Putamen (tissue), 1 donor: ENCODE measurements at regions not wholly inside any gene's neighbourhood (a gene's known extent, or its start where the extent isn't known, plus 50 kb on each side); places are given as distances from the start of the nearest gene placed in this dataset.

Source experiments
- DNase-seq: peaks from one replicate; pipeline ENCODE4 v3.0.0-alpha.2; 2016; ENCODE audit warnings: low spot score

GRCh38 chr4:26140150-26140898, 180.5 kb upstream of the RBPJ start:
- no peak for DNase-seq

GRCh38 chr4:26141051-26141721, 179.6 kb upstream of the RBPJ start:
- no peak for DNase-seq

DNA sequence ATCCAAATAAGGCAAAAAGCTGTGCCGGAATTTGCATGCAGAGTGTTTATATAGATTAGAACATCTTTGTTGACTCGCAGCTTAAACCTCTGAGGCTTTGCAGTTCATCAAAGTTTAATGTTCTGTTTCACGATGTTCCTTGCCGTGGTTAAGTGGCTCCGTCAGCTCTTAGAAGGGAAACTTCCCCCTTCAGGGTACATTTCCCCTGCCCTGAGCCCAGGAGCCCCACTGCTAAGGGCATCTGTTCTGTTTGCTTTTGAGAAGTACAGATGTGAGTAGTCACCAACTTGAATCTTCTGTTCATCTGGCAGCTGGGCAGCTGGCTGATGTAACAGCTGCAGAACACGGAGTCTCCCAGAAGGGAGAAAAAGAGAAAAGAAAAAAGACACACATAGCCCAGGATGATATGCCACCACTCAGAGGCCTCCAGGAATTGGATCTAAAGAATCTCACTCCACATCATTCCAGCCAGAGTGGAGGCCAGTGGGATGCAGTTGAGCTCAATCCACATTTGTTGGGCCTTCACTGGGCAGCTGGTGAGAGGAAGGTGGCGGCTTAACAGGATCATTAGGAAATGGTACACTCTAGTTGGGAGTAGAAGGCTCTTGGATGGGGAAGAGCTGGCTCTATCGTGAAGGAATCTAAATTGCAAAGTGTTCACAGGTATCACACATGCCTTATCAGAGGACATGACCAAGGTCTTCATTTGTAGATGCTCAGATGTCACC, 178.7 kb upstream of the RBPJ start:
- no peak for DNase-seq

DNA sequence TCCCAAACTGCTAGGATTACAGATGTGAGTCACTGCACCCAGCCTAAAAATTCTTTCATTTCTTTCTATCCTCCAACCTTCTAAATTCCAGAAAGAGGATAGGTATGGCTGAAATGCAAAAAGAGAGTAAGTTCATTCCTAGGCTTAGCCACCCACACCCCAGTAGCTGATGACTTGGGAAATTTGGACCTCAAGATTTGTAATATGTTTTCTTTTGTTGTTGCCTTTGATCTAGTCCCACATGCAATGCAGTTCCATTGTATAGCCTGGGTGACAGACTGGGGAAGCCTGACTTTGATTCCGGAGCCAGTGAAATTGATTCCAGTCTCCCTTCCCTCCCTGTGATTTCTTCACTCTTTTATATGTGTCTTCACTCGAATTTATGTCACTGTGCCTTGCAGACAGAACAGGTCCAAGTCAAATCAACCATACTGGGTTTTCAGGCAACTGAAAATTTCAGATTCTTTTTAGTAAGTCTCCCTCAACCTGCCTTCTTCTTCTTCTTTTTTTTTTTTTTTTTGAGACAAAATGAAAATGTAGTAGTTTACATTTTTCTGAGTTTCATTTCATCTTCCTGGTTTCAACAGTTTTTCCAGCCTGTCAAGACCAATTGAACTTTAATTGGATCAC, 176.2 kb upstream of the RBPJ start:
- DNase-seq, result no peak

GRCh38 chr4:26145212-26145611, 175.6 kb upstream of the RBPJ start:
- DNase-seq, result no peak

GRCh38 chr4:26148927-26149326, 171.9 kb upstream of the RBPJ start:
- DNase-seq, result no peak

DNA sequence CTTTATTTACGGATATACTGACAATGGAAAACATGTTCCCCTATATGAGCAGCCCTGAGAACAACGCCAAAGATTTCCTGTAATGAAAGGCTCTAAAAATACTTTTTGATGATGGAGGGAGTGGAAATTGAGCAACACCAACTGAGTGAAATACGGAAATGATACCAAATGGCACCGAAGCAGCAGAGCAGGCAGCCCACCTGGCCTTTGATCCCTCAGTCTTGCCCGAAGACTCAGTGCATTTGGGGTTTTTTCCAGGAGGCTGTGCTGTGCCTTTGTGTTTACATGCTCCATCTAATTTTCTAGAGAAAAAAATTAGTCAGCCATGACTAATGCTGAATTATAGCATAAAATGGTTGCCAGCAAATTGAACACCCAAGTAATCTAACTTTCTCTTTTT, 169.9 kb upstream of the RBPJ start:
- peak; percentile 19 for DNase-seq

DNA sequence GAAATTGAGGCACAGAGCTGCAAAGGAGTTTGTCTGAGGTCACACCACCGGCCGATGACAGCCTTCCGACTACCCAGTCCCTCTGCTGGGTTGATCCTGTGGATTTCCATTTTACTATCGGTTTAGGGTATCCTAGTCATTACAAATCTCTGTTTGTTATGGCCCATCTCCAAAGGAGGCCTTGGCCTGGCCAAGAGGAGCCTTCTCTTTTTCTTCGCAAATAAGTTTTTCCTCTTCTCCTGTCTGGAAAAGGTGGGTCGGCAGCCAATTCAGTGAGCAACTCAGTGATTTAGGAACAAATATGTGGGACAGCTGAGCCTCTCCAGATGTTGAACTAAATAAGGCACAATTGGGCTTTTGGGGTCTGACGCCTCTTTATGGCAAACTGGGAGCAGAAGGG, 169.2 kb upstream of the RBPJ start:
- no peak for DNase-seq

- DNase-seq, result no peak
Observed at GRCh38 chr4:26152056-26152455, 168.8 kb upstream of the RBPJ start.

DNA sequence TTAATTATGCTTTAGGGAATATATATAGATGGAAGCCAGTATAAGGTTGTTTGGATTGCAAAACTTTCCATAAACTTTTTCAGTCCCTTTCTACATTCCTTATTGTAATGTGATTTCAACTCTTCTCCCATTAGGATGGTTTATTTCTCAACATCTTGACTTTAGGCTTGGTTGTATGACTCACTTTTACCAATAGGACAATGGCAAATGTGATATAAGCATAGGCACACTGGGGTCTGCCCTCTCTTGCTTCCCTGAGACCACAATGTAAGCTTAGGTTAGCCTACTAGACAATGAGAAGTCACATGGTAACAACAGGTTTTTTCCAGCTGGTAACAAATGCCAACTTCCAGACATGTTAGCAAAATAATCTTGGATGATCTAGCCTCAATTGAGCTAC, 163.3 kb upstream of the RBPJ start:
- no peak for DNase-seq

DNA sequence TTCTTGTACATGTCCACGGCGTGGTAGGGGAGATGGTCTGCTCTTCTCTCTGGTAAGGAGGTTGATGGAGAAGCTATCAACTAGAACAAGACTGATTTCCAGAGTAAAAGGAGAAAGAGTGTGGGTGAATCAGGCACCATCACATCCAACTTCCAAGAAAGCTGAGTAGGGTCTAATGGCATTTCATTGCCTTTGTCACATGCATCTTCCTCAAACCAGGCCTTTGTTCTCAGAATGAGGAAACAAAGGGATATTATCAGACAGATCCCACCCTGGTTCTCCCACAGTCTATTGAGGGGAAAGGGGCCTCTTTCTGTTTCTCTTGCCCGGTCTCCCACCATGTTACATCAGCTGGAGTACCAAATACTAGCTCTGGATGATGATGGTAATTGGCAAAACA, 160.2 kb upstream of the RBPJ start:
- no peak for DNase-seq

- DNase-seq, result no peak
Observed at GRCh38 chr4:26161030-26161824, 159.6 kb upstream of the RBPJ start.

DNA sequence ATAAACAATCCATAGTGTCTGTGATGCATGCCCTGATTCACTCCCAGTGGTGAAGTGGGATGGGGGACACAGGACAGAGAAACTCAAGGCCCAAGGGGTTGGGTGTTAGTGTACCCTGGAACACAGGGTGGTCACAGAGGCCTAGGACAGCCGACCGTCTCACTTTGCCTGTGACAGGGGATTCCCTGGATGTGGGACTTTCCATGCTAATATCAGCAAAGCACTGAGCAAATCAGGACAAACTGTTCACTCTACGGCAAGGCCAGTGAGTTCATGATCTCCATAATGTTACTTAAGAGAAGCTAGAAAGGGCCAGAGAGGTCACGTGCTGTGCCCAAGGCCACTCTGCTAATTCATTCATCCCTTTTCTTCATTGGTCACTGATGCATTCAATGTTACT, 158.7 kb upstream of the RBPJ start:
- DNase-seq, result no peak

GRCh38 chr4:26163425-26164362, 157.1 kb upstream of the RBPJ start:
- DNase-seq, result no peak

DNA sequence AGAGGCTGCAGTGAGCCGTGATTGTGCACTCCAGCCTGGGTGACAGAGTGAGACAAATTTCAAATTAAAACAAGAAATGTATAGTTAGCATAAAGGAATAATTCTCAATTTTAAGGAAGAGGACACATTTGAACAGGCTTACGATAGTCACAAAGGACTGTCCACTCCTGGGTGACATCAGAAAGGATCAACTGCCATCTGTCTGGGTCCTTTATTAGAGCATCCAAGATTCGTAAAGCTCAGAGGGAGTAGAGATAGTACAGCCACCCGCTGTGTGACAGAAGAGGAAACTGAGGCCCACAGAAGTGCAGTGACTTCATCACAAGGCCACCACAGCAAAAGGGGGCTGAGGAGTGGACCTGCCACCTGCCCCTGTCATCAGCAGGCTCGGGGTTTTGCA, 149.3 kb upstream of the RBPJ start:
- DNase-seq, result no peak

DNA sequence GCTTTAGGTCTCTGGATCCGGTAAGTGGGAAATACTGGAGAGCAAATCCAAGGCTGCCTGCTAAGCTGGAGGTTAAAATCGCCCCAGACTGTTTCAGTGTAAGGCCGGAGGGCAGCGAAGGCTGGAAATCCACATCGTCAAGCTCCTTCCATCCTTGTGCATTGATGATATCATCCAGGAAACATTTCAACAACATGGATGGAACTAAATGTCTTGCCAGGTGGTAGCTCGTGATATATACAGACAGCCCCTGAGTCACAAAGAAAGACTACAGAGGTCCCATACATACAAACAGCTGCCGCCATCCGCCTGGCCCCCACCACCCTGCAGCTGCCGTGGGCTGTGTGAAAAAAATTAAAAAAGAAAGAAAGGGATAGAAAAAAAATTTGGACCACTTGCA, 148.9 kb upstream of the RBPJ start:
- peak; percentile 24 for DNase-seq

DNA sequence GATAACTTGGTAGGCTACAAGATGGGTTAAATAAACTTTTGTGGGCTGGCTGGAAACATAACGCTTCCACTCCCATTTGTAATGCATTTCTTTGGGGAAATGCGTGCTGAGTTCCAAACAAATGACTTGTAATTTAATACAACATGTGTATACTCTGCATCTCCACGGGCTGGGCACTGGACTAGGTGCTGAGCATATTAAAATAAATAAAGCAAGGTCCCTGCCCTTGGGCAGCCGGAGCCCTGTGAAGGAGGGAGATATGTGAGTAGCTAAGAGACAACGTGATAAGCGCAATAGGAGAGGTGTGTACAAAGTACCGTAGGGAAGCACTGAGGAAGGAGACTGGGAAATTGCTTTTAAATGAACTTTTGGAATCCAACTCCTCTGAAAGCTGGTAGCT, 147.2 kb upstream of the RBPJ start:
- DNase-seq, result no peak

- DNase-seq, result no peak
Observed at GRCh38 chr4:26174027-26174426, 146.8 kb upstream of the RBPJ start.

DNA sequence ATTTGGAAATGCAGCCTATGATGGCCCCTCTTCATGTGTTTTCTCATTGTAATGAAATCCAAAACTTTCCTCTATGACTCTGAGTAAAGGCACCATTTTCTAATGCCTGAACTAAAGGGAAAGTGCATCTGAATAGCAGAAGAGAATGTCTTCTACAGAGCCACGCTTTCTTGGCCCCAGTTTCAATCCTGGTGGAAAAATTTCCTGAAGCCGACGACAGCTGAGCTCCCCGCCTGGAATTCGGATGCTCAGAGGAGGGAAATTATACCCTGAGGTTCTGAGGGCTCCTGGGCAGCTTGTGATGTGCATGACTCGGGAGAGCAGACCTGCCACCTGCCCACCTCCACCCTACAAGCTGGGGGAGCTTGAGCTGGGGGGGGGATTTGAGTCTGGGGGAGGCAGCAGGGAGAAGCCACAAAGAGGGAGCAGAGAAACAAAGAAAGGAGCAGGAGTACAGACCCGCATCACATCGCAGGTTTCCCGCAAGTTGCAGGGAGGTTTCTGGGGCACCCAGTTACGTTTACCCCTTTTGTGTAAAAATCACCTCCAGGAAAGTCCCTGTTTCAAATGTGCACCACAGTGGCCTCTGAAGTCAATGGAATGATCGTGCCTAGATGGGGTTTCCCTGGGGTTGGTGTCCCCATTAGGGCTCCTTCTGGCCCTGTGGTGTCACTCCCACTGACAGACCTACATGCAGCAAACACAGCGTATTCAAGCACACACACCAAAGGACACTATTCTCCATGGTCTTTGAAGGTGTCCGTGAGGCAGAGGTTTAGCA, 145.6 kb upstream of the RBPJ start:
- DNase-seq, result no peak

DNA sequence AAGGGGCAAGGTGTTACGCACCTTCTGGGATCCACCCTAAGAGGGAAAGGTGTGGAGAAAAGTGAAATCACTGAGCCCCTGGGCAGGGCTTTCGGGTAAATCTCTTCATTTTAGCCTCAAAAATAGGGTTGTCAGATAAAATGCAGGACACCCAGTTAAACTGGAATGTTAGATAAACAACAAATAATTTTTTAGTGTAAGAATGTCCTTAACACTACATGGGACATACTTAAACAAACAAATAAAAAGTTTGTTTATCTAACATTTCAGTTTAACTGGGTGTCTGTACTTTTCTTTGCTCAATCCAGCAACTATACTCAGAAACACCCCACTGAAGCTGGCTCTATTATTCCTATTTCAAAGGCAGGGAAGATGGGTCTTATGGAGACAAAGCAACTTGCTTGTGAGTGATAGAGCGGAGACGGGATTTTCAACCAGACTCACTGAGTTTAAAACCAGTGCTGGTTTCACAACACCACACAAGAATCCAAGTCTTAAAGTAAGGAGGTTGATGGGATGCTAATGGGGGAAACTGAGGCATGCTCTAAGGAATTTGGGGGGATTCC, 144.8 kb upstream of the RBPJ start:
- DNase-seq, result no peak
